K562 (cell line): ENCODE measurements at regions not wholly inside any gene's neighbourhood (a gene's known extent, or its start where the extent isn't known, plus 50 kb on each side); places are given as distances from the start of the nearest gene placed in this dataset.

ENCODE experiments used
- ATAC-seq: fragments of 200-7000 bp; cut with Tn5 transposase; 3 replicates; pipeline ENCODE4 v1.9.1; 2020; ENCODE audit warnings: moderate library complexity
- BruUV-seq: library from RNA; stranded (reverse); fragments of 400-500 nt; replicated peaks from 2 replicates; lab custom pipeline; 2021; lab: Mats Ljungman, UMichigan
- CTCF ChIA-PET: fragments of 300-600 bp; formaldehyde crosslinking; extraction: SDS; loops from one replicate; lab custom pipeline; 2021; ENCODE audit warnings: low intra/inter-chr PET ratio; lab: Yijun Ruan, JAX
- POLR2A ChIA-PET: fragments of 300-600, 350-650 bp; sonication (Branson Sonifier 250); formaldehyde crosslinking; extraction: SDS; loops from one replicate; lab custom pipeline; 2021; ENCODE audit warnings: antibody characterized with exemption, inconsistent platforms; lab: Yijun Ruan, JAX
- DNase-seq, 4 experiments: peaks; one replicate each; pipeline versions ENCODE4 v3.0.0 to v3.0.0-alpha.2; 2011 to 2018; ENCODE audit warnings: low spot score in 3 of 4, mixed read lengths in 3 of 4; ENCODE audit errors: extremely low read depth in 1 of 4
- FAIRE-seq: peaks from 2 replicates; lab custom pipeline; 2011; peaks lifted over from hg19 to GRCh38; lab: Jason Lieb, UNC
- H2AFZ ChIP-seq: 2 replicates; pipeline ENCODE4 v1.6.0; 2011; ENCODE audit warnings: low read depth, low read length, control low read depth, inconsistent platforms
- H3K27ac ChIP-seq: fragments of 200-600 bp; 3 replicates; pipeline ENCODE4 v1.8.0; 2011; ENCODE audit warnings: low read depth, mild to moderate bottlenecking, control low read depth, inconsistent platforms, low read length, moderate library complexity, mixed read lengths; ENCODE audit errors: extremely low read depth
- H3K27me3 ChIP-seq, 2 experiments: fragments of 300-600 bp in 1 of 2; 2 replicates in 1 of 2; 3 replicates in 1 of 2; pipeline versions ENCODE4 v1.6.0 to v1.8.0; 2011; ENCODE audit warnings: inconsistent platforms in 2 of 2, low read length in 2 of 2, mild to moderate bottlenecking in 1 of 2, mixed read lengths in 1 of 2, moderate library complexity in 1 of 2; ENCODE audit not compliant: control insufficient read depth in 2 of 2, insufficient read depth in 2 of 2
- H3K36me3 ChIP-seq: fragments of 300-600 bp; 3 replicates; pipeline ENCODE4 v1.8.0; 2011; ENCODE audit warnings: mild to moderate bottlenecking, low read length, inconsistent platforms; ENCODE audit not compliant: control insufficient read depth, insufficient read depth
- H3K4me1 ChIP-seq, 2 experiments: fragments of 200-600 bp in 1 of 2; replicated peaks in 1 of 2; 2 replicates in 1 of 2; 3 replicates in 1 of 2; pipeline versions ENCODE4 v1.5.1 to v1.8.0; 2011; ENCODE audit warnings: inconsistent platforms in 2 of 2, low read length in 2 of 2, mild to moderate bottlenecking in 1 of 2, mixed read lengths in 1 of 2, moderate library complexity in 1 of 2; ENCODE audit not compliant: control insufficient read depth in 2 of 2, insufficient read depth in 2 of 2
- H3K4me2 ChIP-seq: 2 replicates; pipeline ENCODE4 v1.6.1; 2011; ENCODE audit warnings: low read length, control low read depth, inconsistent platforms, mixed read lengths; ENCODE audit not compliant: insufficient read depth
- H3K4me3 ChIP-seq: fragments of 200-600 bp; sonication (generic), shearing (Covaris generic); 2 replicates; pipeline ENCODE4 v1.5.1; 2016; ENCODE audit warnings: control low read depth, inconsistent platforms
- H3K79me2 ChIP-seq: fragments of 200-600 bp; 3 replicates; pipeline ENCODE4 v1.8.0; 2011; ENCODE audit warnings: low read length, inconsistent platforms; ENCODE audit not compliant: control insufficient read depth, insufficient read depth
- H3K9ac ChIP-seq, 2 experiments: 2 replicates each; pipeline versions ENCODE4 v1.6.0 to v1.6.1; 2011; ENCODE audit warnings: low read depth in 2 of 2, low read length in 2 of 2, control low read depth in 1 of 2, inconsistent platforms in 1 of 2, mild to moderate bottlenecking in 1 of 2, mixed read lengths in 1 of 2; ENCODE audit not compliant: insufficient read depth in 1 of 2
- H3K9me1 ChIP-seq: one replicate; pipeline ENCODE4 v1.6.0; 2011; ENCODE audit warnings: inconsistent platforms, mild to moderate bottlenecking, low read length, moderate library complexity; ENCODE audit not compliant: control insufficient read depth, insufficient read depth
- H3K9me3 ChIP-seq: replicated peaks from 2 replicates; pipeline ENCODE4 v1.5.1; 2011; ENCODE audit warnings: low read depth, low read length, inconsistent platforms; ENCODE audit not compliant: control insufficient read depth, insufficient read depth
- H4K20me1 ChIP-seq: replicated peaks from 2 replicates; pipeline ENCODE4 v1.6.1; 2011; ENCODE audit warnings: low read length, inconsistent platforms, mixed read lengths; ENCODE audit not compliant: control insufficient read depth, insufficient read depth
- GABPB1 ChIP-seq: sonication (generic); formaldehyde crosslinking; IDR thresholded peaks from 2 replicates; pipeline ENCODE4 v1.8.0; 2022; ENCODE audit warnings: mild to moderate bottlenecking, missing genetic modification reagents
- RREB1 ChIP-seq: fragments of 250-450 bp; sonication (Bioruptor Pico); IDR thresholded peaks from 2 replicates; pipeline ENCODE4 v1.4.0; 2020
- ZNF507 ChIP-seq: conservative IDR thresholded peaks from 2 replicates; pipeline ENCODE4 v1.6.1; 2017; ENCODE audit warnings: missing genetic modification characterization, missing compliant biosample characterization
- WGBS: fragments of 100-300 bp; shearing (Covaris generic); methylation state at CpG from one replicate; pipeline ENCODE4 v1.1.6; 2016; ENCODE audit warnings: low coverage, mixed read lengths; ENCODE audit not compliant: insufficient coverage; ENCODE audit errors: missing lambda C conversion rate; 5-methylcytosine and 5-hydroxymethylcytosine counted together
- in situ Hi-C: fragments of 300-500 bp; cut with MboI; formaldehyde crosslinking; loops from 4 replicates; pipeline ENCODE4 v1.15.0; 2018; ENCODE audit warnings: inconsistent platforms, mixed read lengths
- intact Hi-C: fragments of 100-400 bp; cut with micrococcal nuclease; formaldehyde crosslinking; loops from 2 replicates; pipeline ENCODE4 v1.14.2; 2022

GRCh38 chr5:166257661-166258060 lies 2033.8 kb upstream of the WWC1 start:
- Histone ChIP-seq H3K9me1 (no peaks in the 10 kb centered on the region), H2AFZ (no peak overlapping the region), H3K9me3 (no peaks in the 10 kb centered on the region), H3K4me2 (no peak overlapping the region), H3K4me3 (no peak overlapping the region), H3K27me3 (no peaks in the 10 kb centered on the region), H3K27ac (no peak overlapping the region), H3K9ac (no peak overlapping the region), H3K4me1 (no peaks in the 10 kb centered on the region), H3K36me3 (no peaks in the 10 kb centered on the region), H3K79me2 (no peaks in the 10 kb centered on the region), H4K20me1 (no peaks in the 10 kb centered on the region)
- no TSS peak for BruUV-seq
- TF ChIP-seq GABPB1 (CRISPR knock-in tag): no peak
- TF ChIP-seq ZNF507 (tag): no peak
- TF ChIP-seq RREB1 (CRISPR knock-in tag): no peak
- intact Hi-C loops: no loop called here
- no peak for FAIRE-seq
- 0% methylated on average over 4 of the region's 4 CpGs for WGBS
- ChIA-PET POLR2A (no interaction called here), CTCF (no interaction called here)
- no peak for DNase-seq
- in situ Hi-C loops: no loop called here
- ATAC-seq: no peak
